GM21786 (cell line): ENCODE measurements at regions not wholly inside any gene's neighbourhood (a gene's known extent, or its start where the extent isn't known, plus 50 kb on each side); places are given as distances from the start of the nearest gene placed in this dataset.

Experiments used
- ATAC-seq: cut with Tn5 transposase; IDR thresholded peaks from one replicate; pipeline ENCODE4 v1.9.1; 2021; ENCODE audit not compliant: unreplicated experiment

DNA sequence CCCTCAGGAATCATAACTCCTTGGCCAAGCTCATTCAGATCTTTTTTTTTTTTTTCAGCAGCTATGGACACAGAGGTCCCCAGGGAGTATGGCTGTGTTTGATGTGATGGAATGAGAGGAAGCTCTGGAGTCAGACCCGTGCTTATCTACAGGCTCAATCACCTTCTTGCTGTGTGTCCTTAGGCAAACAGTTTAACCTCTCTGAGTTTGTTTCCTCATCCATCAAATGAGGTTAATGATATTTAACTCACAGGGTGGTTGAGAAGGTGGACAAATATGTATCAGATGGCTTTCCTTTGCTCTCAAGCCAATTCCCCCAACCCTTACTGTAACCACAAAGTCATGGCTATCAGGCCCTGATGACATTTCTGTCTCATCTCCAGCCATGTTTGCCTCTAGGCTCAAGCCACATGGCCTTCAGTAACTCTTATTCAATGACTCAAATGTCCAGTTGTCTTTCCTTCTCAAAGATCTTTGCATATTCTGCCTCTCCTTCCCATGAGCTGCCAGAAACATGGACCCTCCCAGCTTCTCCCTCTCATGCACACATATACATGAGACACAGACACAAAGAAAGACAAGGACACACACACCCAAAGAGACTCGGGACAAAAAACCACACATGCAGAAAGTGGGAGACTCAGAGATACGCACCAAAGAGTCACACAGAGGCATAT is 303.5 kb upstream of the KAZN start:
- ATAC-seq = no peak

DNA sequence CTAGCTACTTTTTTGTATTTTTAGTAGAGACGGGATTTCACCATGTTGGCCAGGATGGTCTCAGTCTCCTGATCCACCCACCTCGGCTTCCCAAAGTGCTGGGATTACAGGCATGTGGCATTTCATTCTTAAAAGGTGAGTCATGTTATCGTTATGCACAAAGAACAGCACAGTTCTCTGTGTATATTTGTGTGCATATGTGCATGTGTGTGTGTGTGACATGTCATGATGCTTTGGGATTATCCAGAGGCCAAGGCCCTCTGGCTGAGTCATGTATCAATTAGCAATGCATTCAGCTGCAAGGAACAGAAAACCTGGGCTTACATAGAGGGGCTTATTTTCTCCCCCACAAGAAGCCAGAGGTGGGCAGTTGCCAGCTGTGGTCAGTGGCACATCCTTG is 301.7 kb upstream of the KAZN start:
- ATAC-seq = no peak

DNA sequence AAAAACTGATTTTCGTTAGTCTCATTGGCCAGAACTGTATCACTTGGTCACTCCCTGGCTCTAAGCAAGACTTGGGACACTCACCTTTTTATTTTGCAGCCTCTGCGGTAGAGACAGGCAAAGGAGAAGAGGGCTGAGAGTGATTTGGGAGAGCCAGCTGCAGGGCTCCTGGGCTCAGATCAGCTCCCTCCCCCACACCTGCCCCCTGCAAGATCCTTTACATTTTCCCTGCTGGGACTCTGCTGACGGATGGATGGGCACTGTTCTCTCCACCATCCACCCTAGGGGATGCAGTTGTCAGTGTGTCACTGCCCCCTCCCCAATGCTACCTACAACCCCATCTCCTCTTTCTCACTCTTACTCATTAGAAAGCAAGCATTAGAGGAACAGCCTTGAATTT is 301.1 kb upstream of the KAZN start:
- no peak for ATAC-seq

DNA sequence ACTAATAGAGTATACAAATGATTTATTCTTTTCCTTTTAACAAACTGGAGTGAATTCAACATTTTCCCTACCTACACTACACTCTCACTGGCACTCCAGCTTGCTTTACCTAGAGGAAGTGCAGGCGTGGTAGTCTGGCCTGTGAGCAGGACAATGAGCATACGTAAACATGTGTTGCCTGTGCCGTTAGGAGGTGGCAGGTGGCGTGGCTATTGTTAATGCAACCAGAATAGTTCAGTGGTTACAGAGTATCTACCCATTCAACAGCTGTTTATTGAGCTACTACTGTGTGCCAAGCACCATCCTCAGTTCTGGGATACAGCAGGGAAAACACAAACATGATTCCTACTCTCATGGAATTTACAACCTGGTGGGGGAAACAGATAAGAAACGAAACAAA is 299.7 kb upstream of the KAZN start:
- ATAC-seq = no peak

DNA sequence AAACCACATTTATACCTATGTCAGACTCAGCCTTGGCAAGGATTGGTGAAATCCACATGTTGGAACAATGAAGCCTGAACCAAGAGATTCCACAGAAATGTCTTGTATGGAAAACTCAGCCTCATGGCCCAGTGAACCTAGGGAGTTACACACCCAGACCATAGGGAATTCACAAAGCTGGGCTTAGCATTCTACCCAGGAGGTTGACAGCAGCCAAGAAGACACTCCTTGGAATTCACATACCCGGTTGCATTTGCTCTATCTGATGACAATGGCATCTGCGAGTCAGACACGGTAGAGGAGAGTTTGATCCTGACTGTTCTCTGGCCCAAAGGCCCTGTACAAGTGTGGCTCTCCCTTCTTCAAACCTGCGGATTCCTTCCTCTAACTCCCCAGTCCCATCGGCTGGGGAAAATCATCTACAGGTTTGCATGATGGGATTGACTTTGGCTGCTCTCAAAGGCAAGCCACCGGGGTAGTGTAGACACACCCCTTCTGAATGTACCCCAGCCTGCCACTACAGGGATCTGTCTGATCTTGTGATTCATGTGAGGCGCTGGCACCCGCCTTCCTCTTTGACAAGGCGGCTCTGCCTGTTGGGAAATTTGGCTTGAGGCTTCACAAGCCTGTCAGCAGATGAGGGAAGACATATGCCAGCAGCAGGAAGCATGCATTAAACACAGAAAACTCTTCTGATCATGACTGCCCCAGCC is 297.3 kb upstream of the KAZN start:
- ATAC-seq = no peak

DNA sequence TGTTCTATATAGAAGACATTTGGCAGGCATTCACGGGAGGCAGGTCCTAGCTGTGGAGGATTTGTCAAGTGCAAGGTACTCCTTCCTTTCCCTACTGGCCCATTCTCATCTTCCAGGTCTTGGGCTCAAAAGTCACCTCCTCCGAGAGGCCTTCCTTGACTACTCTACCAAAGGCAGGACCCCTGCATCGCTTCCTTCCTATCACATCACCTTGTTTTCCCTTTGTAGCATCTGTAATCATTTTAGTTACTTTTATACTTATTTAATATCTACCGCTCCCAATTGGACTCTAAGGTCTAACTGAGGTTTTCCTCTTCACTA is 296.8 kb upstream of the KAZN start:
- ATAC-seq = no peak

DNA sequence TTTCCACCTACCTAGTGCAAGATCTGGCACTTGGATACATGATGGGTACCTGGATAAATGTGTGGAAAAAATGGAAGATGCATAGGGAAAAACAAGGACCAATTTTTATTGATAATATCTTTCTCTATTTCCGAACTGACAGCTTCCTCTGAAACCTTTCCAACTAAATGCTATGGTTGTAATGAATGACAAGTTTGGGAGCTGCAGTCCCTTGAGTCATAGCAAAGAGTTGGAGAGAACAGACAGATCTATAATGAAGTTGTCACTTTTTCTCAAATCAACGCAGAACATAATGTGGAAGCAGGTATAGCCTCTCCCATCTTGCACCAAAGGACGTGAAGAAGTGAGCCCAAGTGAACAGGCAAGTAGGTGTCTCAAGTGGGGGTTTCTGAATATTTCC is 296.5 kb upstream of the KAZN start:
- no peak for ATAC-seq

DNA sequence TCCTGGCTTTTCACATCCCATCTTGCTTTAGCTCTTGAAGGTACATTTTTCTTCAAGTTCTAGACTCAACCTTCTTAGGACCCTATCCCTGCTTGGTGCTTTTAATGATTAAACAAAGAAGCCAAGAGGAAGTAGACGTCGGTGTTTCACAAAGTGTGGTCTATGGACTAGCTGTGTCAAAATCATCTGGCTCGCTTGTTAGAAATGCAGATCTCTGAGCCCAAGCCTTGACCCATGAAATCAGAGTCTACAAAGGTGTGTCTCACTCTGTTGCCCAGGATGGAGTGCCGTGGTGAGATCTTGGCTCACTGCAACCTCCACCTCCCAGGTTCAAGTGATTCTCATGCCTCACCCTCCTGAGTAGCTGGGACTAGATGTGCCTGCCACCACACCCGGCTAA is 295.5 kb upstream of the KAZN start:
- no peak for ATAC-seq

DNA sequence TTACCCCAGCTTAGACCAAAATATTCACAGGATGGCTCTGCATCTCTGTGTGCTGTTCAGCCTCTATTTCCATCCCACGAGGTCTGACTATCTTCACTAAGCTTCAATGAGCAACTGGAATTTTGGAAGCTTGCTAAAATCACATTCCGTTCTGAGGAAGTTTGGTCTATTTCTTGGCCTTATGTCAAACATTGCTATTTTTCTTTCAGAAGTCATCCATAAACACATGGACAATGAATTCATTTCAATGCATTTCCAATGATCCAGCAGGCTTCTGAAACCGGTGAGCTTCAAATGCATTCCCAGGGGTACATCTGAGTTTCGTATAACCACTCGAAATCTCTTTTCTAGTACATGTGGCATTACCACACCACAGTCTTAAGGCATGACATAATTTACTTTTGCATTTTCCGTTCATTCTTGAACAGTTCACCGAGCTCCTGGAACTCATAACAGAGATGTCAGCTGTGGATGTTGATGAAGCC is 294.1 kb upstream of the KAZN start:
- ATAC-seq = no peak

DNA sequence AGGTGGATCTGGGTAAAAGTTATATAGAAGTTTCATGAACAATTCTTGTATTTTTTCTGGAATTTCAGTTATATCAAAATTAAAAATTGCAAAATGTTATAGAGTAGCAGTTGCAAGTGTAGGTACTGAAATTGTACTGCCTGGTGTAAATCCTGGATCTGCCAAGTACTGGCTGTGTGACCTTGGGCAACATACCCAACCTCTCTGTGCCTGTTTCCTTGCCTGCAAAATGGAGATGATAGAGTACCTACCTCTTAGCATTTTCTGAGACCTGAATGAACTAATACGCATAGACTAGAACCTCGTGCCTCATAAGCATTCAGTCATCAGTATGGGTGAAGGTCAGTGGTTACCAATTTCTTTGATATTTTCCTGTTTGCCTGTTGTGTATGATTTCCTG is 290.0 kb upstream of the KAZN start:
- no peak for ATAC-seq

DNA sequence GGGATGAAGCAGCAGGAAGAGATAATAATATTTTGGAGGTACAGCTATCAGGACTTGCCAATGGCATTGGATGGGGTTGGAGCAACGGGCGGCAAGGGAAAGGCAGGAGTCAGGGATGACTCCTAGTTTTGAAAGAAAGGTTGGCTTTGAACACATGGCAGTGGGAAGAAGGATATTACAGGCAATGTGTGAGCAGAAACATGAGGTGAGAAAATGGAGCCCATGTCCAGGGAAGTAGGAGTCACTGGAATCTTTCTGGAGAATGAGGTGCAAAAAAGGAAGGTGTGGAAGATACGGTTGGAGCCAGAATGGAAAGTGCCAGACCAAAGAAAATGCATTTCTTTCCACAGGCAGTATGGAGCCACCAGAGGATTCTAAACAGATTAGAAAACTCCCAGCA is 288.5 kb upstream of the KAZN start:
- no peak for ATAC-seq

DNA sequence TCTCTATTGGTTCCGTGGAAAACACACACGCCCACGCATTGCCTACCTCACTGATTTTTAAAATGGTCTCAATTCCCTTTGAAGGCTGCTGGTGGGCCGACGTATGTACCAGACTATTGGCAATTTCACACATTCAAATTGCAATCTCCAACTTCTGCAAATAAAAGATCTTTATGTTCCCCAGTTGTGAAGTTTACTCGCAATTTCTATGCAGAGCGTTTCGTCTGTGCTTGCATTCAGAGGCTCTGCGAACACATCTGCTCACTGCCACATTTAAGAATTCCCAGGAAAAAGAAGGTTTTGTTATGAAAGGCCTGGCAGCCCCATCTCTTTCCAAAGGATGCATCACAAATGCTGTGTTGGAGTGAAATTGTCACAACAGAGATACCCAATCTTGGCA is 288.0 kb upstream of the KAZN start:
- ATAC-seq = no peak

DNA sequence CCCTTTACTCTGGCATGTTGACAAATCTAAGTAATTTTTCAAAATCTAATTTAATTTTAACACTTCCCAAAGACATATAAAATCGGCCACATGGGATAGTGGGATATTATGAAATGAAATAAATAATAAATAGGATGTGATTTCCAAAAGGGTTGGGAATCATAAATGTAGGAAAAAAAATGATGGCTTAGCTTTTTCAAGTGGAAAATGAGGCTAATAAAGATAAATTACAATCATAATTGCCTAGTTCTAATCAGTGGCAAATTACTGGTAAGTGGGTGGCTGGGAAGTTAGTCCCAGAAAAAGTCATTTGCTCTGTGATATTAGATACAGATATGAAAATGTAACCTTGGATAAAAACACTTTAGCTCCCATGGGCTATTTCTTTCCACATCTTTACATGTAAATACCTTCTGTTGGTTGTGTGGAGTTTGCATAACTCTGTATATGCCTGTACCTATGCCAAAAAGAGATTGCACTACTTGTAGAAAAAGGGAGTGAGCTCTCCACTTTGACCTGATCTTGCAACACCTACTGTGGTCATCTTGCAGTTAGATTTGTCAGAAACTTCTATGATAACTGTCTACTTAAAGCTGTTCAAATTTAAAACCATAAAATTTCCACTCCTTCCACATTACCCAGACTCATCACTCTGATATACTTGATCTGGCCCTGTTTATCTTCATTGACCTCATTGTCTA is 284.6 kb upstream of the KAZN start:
- no peak for ATAC-seq

DNA sequence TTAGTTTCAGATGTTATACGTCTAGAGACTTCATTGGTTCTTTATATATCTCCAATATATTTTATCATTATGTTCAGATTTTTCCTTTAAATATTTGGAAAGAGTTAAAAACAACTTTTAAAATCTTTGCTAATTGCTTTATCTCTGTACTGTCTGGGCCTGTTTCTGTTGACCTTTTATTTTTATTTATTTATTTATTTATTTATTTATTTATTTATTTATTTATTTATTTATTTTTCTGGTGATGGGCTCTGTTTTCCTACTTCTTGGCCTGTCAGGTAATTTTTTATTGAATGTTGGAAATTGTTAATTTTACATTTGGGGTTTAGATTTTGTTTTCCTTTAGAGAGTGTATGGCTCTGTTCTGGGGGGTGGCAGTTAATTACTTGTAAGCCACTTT is 279.7 kb upstream of the KAZN start:
- ATAC-seq = no peak

DNA sequence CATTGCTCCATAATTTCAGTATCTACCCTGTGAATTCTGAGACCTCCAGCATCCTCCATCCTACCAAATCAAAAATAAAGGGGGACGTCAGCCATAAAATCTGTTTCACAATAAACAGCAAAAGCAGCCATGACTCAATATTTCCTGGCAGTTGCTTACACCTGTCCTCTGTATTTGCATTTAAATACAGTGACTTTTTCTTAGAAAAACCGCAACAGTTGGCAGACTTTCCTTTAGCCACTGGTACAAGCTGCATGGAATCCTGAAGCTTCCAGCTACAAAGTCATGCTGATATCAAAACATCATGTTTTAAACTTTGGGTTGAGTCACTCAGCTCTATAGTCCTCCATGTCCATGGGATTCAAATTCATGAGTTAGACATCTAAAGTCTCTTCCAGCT is 278.0 kb upstream of the KAZN start:
- no peak for ATAC-seq

DNA sequence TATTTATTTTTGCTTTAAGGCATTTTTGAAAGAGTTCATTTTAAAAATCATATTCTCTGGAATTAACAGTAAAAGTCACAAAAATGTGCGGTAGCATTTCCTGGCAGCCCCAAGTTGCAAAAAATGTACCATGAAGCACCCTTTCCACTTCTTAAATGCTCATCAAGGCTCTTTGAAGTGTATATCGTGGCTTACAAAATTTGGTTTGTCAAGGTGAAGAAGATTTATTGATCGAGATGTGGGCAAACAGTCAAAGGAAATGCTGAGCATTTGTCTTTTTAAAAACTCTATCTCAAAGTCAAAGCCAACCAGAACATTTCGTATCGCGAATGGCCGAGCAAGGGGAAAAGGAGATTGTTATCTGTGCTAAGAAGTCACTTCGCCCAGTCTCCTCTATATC is 277.5 kb upstream of the KAZN start:
- no peak for ATAC-seq

DNA sequence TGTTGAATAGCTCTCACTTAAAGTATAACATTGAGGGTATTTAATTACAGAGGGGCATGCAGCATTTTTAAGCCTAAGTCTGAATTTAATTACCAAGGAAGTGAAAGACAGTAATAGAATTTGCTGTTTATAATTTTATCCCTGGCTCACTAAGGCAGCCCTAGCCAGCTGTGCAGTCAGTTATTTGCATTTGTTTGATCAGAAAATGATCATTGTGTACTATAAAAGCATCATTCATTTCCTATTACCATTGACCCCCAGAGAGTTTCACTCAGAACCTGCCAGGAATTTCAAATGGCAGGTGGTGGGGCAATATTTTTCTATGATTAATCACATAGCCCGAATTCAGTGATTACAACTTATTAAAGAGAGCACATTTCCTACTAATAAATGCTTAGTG is 277.1 kb upstream of the KAZN start:
- no peak for ATAC-seq

DNA sequence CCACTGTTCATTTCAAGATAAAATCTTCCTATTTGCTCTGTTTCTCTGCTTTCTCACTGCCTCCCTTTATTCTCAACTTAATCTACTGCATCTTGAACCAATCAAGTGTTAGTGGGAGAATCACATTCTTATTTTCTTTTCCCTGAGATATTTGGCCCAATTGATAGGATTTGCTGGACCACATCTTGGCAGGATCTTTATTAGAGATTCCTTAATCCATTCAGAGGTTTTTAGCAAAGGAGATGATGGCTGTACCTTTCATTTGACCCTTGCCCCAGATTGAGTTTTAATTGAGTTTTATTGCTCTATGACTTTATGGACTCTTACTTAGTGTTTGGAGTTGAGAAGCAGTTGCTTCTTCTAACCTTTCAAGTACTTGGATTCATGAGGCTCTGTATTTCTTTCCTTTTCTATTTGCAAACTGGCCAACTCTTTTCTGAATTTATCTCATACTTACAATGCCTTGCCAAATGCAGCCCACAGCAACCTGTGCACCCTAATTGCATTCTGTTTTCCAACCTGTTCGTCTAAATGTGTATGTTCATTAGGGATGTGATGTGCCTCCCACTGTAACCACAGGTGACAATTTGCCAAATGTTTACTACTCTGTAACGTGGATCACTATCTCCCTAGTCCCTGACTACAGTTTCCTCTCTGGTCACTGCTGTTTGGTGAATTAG is 274.8 kb upstream of the KAZN start:
- ATAC-seq = no peak

DNA sequence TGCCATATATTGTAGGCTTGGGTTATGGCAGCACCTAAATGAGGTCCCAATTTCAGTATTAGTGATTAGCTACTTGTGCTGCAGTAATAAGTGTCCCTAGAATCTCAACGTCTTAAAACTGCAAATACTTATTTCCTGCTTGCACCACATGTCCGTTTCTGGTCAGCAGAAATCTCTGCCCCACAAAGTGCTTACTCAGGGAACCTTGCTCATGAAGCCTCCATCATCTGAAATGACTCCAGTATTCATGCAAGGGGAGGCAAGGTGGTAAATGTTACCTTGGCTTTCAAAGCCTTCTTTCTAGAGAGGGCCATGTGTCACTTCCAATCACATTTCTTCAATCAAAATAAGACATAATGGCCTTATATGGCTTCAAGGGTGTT is 274.2 kb upstream of the KAZN start:
- ATAC-seq = no peak

DNA sequence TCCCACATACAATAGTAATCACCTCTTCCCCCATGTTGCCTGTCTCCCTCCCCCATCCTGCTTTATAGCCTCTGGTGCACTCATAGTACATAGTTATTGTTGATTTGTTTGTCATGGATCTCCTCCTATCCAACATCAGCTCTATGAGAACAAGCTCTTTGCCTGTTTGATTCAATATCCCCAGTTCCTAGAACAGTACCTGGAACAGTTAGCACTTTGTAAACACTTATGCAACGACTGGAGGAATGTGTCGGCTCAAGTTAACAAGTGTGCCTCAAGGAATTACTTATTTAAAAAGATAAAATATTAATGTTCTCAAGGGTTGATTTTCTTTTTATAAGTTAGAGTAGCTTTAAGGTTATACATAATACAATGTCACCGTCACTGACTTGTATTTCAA is 271.6 kb upstream of the KAZN start:
- no peak for ATAC-seq

DNA sequence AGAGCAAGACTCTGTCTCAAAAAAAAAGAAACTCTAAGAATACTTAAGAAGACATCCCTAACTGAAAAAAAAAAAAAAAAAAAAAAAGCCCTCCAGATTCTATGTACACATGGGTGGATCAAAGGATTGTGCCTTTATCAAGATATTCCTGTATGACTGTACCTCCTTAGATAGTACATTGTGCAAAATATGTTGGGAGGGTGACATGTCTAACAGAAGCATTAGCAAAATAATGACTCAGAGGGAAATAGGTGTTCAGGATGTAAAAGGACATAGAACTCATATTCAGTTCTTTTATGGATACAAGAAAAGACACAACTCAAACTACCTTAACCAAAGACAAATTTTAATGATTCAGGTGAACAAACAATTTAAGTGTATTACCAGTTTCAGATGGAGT is 269.8 kb upstream of the KAZN start:
- ATAC-seq = no peak

DNA sequence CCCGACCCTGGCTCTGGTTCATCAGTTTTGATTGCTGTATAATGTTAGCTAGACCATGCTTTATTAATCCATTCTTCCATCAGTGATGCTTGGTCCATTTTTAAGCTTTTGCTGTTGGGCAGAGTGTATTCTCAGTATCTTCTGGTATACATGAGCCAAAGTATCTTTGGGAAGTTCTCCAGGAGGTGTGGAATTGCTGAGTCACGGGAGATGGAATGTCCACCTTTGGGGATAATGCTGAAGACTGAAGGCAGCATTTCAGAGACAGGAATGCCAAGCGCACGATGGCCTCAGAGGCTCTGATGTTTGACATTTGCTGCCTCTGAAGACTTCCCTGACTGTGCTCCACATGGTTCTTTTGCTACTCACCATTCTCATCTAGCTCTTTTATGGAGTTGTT is 266.3 kb upstream of the KAZN start:
- no peak for ATAC-seq
